ENCODE measurements at regions not wholly inside any gene's neighbourhood (a gene's known extent, or its start where the extent isn't known, plus 50 kb on each side); places are given as distances from the start of the nearest gene placed in this dataset.
"Not testable (repeated sequence)": the region's sequence is repeated elsewhere in the genome, so short reads cannot be mapped to it uniquely, and the experiment has no call there.

GRCh38 chr14:38710196-38710595, 392.8 kb downstream of the SEC23A start:
- Mint-ChIP-seq H3K4me1 (ENCODE audit: low read depth) (no peaks in the 10 kb centered on the region), H3K9me3 (no peaks in the 10 kb centered on the region), H3K4me3 (no peak overlapping the region), H3K27me3 (ENCODE audit: low read depth) (peaks cover 6% of the 10 kb centered on the region), H3K36me3 (ENCODE audit: insufficient read depth) (no peaks in the 10 kb centered on the region)
- no peak for DNase-seq
- no peak for ATAC-seq

GRCh38 chr14:38705220-38705619, 397.8 kb downstream of the SEC23A start:
- Mint-ChIP-seq H3K4me1 (ENCODE audit: low read depth) (no peaks in the 10 kb centered on the region), H3K9me3 (no peaks in the 10 kb centered on the region), H3K4me3 (no peak overlapping the region), H3K36me3 (ENCODE audit: insufficient read depth) (no peaks in the 10 kb centered on the region), H3K27me3 (ENCODE audit: low read depth) (no peaks in the 10 kb centered on the region)
- no peak for ATAC-seq
- no peak for DNase-seq

- no peaks in the 10 kb centered on the region for H3K9me3 Mint-ChIP-seq
- no peak overlapping the region for H3K4me3 Mint-ChIP-seq
- no peaks in the 10 kb centered on the region for H3K36me3 Mint-ChIP-seq (ENCODE audit: insufficient read depth)
- no peaks in the 10 kb centered on the region for H3K27me3 Mint-ChIP-seq (ENCODE audit: low read depth)
- H3K4me1 Mint-ChIP-seq (ENCODE audit: low read depth), result no peaks in the 10 kb centered on the region
- no peak for DNase-seq
- no peak for ATAC-seq
Measured at GRCh38 chr14:38704220-38704619, 398.8 kb downstream of the SEC23A start.

- DNase-seq (no peak), ATAC-seq (no peak)
- no peak overlapping the region for H3K4me3 Mint-ChIP-seq
- H3K9me3 Mint-ChIP-seq, result peaks cover 15% of the 10 kb centered on the region
- no peaks in the 10 kb centered on the region for H3K36me3 Mint-ChIP-seq (ENCODE audit: insufficient read depth)
- H3K4me1 Mint-ChIP-seq (ENCODE audit: low read depth), result no peaks in the 10 kb centered on the region
- H3K27me3 Mint-ChIP-seq (ENCODE audit: low read depth), result peaks cover 3% of the 10 kb centered on the region
Measured at GRCh38 chr14:38696925-38697324, 406.1 kb downstream of the SEC23A start.

GRCh38 chr14:38693423-38693822, 409.6 kb downstream of the SEC23A start:
- no peaks in the 10 kb centered on the region for H3K36me3 Mint-ChIP-seq (ENCODE audit: insufficient read depth)
- H3K9me3 Mint-ChIP-seq, result peaks cover 15% of the 10 kb centered on the region
- no peaks in the 10 kb centered on the region for H3K4me1 Mint-ChIP-seq (ENCODE audit: low read depth)
- H3K27me3 Mint-ChIP-seq (ENCODE audit: low read depth), result peaks cover 3% of the 10 kb centered on the region
- H3K4me3 Mint-ChIP-seq, result no peak overlapping the region
- DNase-seq (no peak), ATAC-seq (no peak)

- no peak for ATAC-seq
- no peaks in the 10 kb centered on the region for H3K27me3 Mint-ChIP-seq (ENCODE audit: low read depth)
- H3K36me3 Mint-ChIP-seq (ENCODE audit: insufficient read depth), result no peaks in the 10 kb centered on the region
- H3K4me1 Mint-ChIP-seq (ENCODE audit: low read depth), result no peaks in the 10 kb centered on the region
- peaks cover 5% of the 10 kb centered on the region for H3K9me3 Mint-ChIP-seq
- no peak overlapping the region for H3K4me3 Mint-ChIP-seq
- no peak for DNase-seq
Measured at GRCh38 chr14:38669027-38669426, 413.1 kb upstream of the CLEC14A start.

GRCh38 chr14:38663382-38663781, 407.5 kb upstream of the CLEC14A start:
- Mint-ChIP-seq H3K4me1 (ENCODE audit: low read depth) (no peaks in the 10 kb centered on the region), H3K9me3 (no peaks in the 10 kb centered on the region), H3K4me3 (no peak overlapping the region), H3K36me3 (ENCODE audit: insufficient read depth) (no peaks in the 10 kb centered on the region), H3K27me3 (ENCODE audit: low read depth) (peaks cover 2% of the 10 kb centered on the region)
- ATAC-seq (no peak), DNase-seq (no peak)

GRCh38 chr14:38662781-38663180, 406.9 kb upstream of the CLEC14A start:
- H3K27me3 Mint-ChIP-seq (ENCODE audit: low read depth), result peaks cover 2% of the 10 kb centered on the region
- H3K4me3 Mint-ChIP-seq, result no peak overlapping the region
- ATAC-seq, result no peak
- DNase-seq, result no peak
- no peaks in the 10 kb centered on the region for H3K36me3 Mint-ChIP-seq (ENCODE audit: insufficient read depth)
- no peaks in the 10 kb centered on the region for H3K4me1 Mint-ChIP-seq (ENCODE audit: low read depth)
- no peaks in the 10 kb centered on the region for H3K9me3 Mint-ChIP-seq

- no peaks in the 10 kb centered on the region for H3K36me3 Mint-ChIP-seq (ENCODE audit: insufficient read depth)
- peaks cover 3% of the 10 kb centered on the region for H3K9me3 Mint-ChIP-seq
- no peak overlapping the region for H3K4me3 Mint-ChIP-seq
- ATAC-seq (no peak), DNase-seq (no peak)
- no peaks in the 10 kb centered on the region for H3K27me3 Mint-ChIP-seq (ENCODE audit: low read depth)
- H3K4me1 Mint-ChIP-seq (ENCODE audit: low read depth), result no peaks in the 10 kb centered on the region
Measured at GRCh38 chr14:38646391-38646790, 390.5 kb upstream of the CLEC14A start.

GRCh38 chr14:38634913-38635312, 379.0 kb upstream of the CLEC14A start:
- not testable (repeated sequence) for H3K36me3 Mint-ChIP-seq (ENCODE audit: insufficient read depth); ATAC-seq; H3K4me1 Mint-ChIP-seq (ENCODE audit: low read depth); H3K27me3 Mint-ChIP-seq (ENCODE audit: low read depth); DNase-seq; H3K4me3 Mint-ChIP-seq; H3K9me3 Mint-ChIP-seq

- ATAC-seq, result no peak
- no peaks in the 10 kb centered on the region for H3K27me3 Mint-ChIP-seq (ENCODE audit: low read depth)
- H3K36me3 Mint-ChIP-seq (ENCODE audit: insufficient read depth), result no peaks in the 10 kb centered on the region
- H3K4me3 Mint-ChIP-seq, result no peak overlapping the region
- H3K4me1 Mint-ChIP-seq (ENCODE audit: low read depth), result no peaks in the 10 kb centered on the region
- DNase-seq, result no peak
- peaks cover 3% of the 10 kb centered on the region for H3K9me3 Mint-ChIP-seq
Measured at GRCh38 chr14:38629412-38629811, 373.5 kb upstream of the CLEC14A start.

GRCh38 chr14:38627163-38627562, 371.3 kb upstream of the CLEC14A start:
- H3K4me1 Mint-ChIP-seq (ENCODE audit: low read depth), result no peaks in the 10 kb centered on the region
- no peaks in the 10 kb centered on the region for H3K36me3 Mint-ChIP-seq (ENCODE audit: insufficient read depth)
- DNase-seq, result no peak
- H3K27me3 Mint-ChIP-seq (ENCODE audit: low read depth), result no peaks in the 10 kb centered on the region
- ATAC-seq, result no peak
- H3K9me3 Mint-ChIP-seq, result peaks cover 3% of the 10 kb centered on the region
- no peak overlapping the region for H3K4me3 Mint-ChIP-seq

GRCh38 chr14:38623661-38624060, 367.8 kb upstream of the CLEC14A start:
- Mint-ChIP-seq H3K9me3 (peaks cover 5% of the 10 kb centered on the region), H3K36me3 (ENCODE audit: insufficient read depth) (no peaks in the 10 kb centered on the region), H3K4me1 (ENCODE audit: low read depth) (no peaks in the 10 kb centered on the region), H3K4me3 (no peak overlapping the region), H3K27me3 (ENCODE audit: low read depth) (no peaks in the 10 kb centered on the region)
- DNase-seq, result no peak
- ATAC-seq, result no peak

GRCh38 chr14:38618514-38618913, 362.6 kb upstream of the CLEC14A start:
- no peaks in the 10 kb centered on the region for H3K36me3 Mint-ChIP-seq (ENCODE audit: insufficient read depth)
- H3K4me3 Mint-ChIP-seq, result no peak overlapping the region

GRCh38 chr14:38616959-38617358, 361.1 kb upstream of the CLEC14A start:
- peaks cover 5% of the 10 kb centered on the region for H3K9me3 Mint-ChIP-seq
- DNase-seq (no peak), ATAC-seq (no peak)
- no peaks in the 10 kb centered on the region for H3K36me3 Mint-ChIP-seq (ENCODE audit: insufficient read depth)
- H3K27me3 Mint-ChIP-seq (ENCODE audit: low read depth), result no peaks in the 10 kb centered on the region
- no peak overlapping the region for H3K4me3 Mint-ChIP-seq
- no peaks in the 10 kb centered on the region for H3K4me1 Mint-ChIP-seq (ENCODE audit: low read depth)

More at GRCh38 chr14:38618514-38618913, 362.6 kb upstream of the CLEC14A start:
- H3K27me3 Mint-ChIP-seq (ENCODE audit: low read depth), result no peaks in the 10 kb centered on the region
- DNase-seq (no peak), ATAC-seq (no peak)
- H3K9me3 Mint-ChIP-seq, result peaks cover 5% of the 10 kb centered on the region
- no peaks in the 10 kb centered on the region for H3K4me1 Mint-ChIP-seq (ENCODE audit: low read depth)

- ATAC-seq (no peak), DNase-seq (no peak)
- H3K36me3 Mint-ChIP-seq (ENCODE audit: insufficient read depth), result no peaks in the 10 kb centered on the region
- H3K4me1 Mint-ChIP-seq (ENCODE audit: low read depth), result no peaks in the 10 kb centered on the region
- no peak overlapping the region for H3K4me3 Mint-ChIP-seq
- no peaks in the 10 kb centered on the region for H3K9me3 Mint-ChIP-seq
- H3K27me3 Mint-ChIP-seq (ENCODE audit: low read depth), result no peaks in the 10 kb centered on the region
Measured at GRCh38 chr14:38611928-38612327, 356.0 kb upstream of the CLEC14A start.

Data from activated T-cell treated with anti-CD3 and anti-CD28 coated beads, Interleukin-2, amount 50 U/mL, for 4 hours (primary cell).